HepG2 (cell line): ENCODE measurements at regions not wholly inside any gene's neighbourhood (a gene's known extent, or its start where the extent isn't known, plus 50 kb on each side); places are given as distances from the start of the nearest gene placed in this dataset.

ENCODE experiments used
- ATAC-seq: fragments of 200-7000 bp; cut with Tn5 transposase; 3 replicates; pipeline ENCODE4 v1.9.1; 2020; ENCODE audit warnings: mild to moderate bottlenecking, moderate library complexity
- BruUV-seq: library from RNA; stranded (reverse); fragments of 400-500 nt; replicated peaks from 2 replicates; lab custom pipeline; 2021; lab: Mats Ljungman, UMichigan
- CTCF ChIA-PET: fragments of 300-600 bp; formaldehyde crosslinking; extraction: SDS; loops from one replicate; lab custom pipeline; 2021; ENCODE audit warnings: low total read pairs, inconsistent platforms, low intra/inter-chr PET ratio; lab: Yijun Ruan, JAX
- POLR2A ChIA-PET: fragments of 350-600 bp; sonication (Branson Sonifier 250); formaldehyde crosslinking; loops from one replicate; lab custom pipeline; 2020; ENCODE audit warnings: antibody characterized with exemption, inconsistent platforms; lab: Yijun Ruan, JAX
- DNase-seq: peaks from one replicate; pipeline ENCODE4 v3.0.0-alpha.2; 2015; ENCODE audit warnings: low spot score
- FAIRE-seq: peaks from 3 replicates; lab custom pipeline; 2011; peaks lifted over from hg19 to GRCh38; lab: Jason Lieb, UNC
- H2AFZ ChIP-seq: one replicate; pipeline ENCODE4 v1.6.1; 2011; ENCODE audit warnings: low read length, inconsistent platforms
- H3K27ac ChIP-seq: fragments of 300-600 bp; 3 replicates; pipeline ENCODE4 v1.8.0; 2011; ENCODE audit warnings: mixed run types, mild to moderate bottlenecking, mixed read lengths, low read length, inconsistent platforms; ENCODE audit not compliant: insufficient read depth; ENCODE audit errors: extremely low read length
- H3K27me3 ChIP-seq, 2 experiments: fragments of 200-600 bp in 1 of 2; 2 replicates in 1 of 2; 3 replicates in 1 of 2; pipeline versions ENCODE4 v1.6.0 to v1.8.0; 2011; ENCODE audit warnings: low read length in 2 of 2, mild to moderate bottlenecking in 2 of 2, moderate library complexity in 2 of 2, inconsistent platforms in 1 of 2; ENCODE audit not compliant: insufficient read depth in 2 of 2, control insufficient read depth in 1 of 2
- H3K36me3 ChIP-seq, 2 experiments: fragments of 200-600 bp in 1 of 2; replicated peaks in 1 of 2; 2 replicates in 1 of 2; 3 replicates in 1 of 2; pipeline versions ENCODE4 v1.5.1 to v1.8.0; 2011; ENCODE audit warnings: low read length in 2 of 2, inconsistent platforms in 1 of 2; ENCODE audit not compliant: insufficient read depth in 2 of 2, control insufficient read depth in 1 of 2
- H3K4me1 ChIP-seq: 2 replicates; pipeline ENCODE4 v1.5.1; 2012; ENCODE audit warnings: low read length, inconsistent platforms; ENCODE audit not compliant: insufficient read depth
- H3K4me2 ChIP-seq: 2 replicates; pipeline ENCODE4 v1.6.0; 2011; ENCODE audit warnings: low read depth, low read length, inconsistent platforms
- H3K4me3 ChIP-seq, 3 experiments: fragments of 200-600 bp in 1 of 3; sonication (generic), shearing (Covaris generic) in 1 of 3; replicated peaks in 1 of 3; 2 replicates each; pipeline ENCODE4 v1.5.1; 2011 to 2016; ENCODE audit warnings: low read length in 3 of 3, inconsistent platforms in 2 of 3, low read depth in 2 of 3, mild to moderate bottlenecking in 2 of 3, control low read depth in 1 of 3, mixed read lengths in 1 of 3; ENCODE audit not compliant: insufficient read depth in 1 of 3
- H3K79me2 ChIP-seq: one replicate; pipeline ENCODE4 v1.6.1; 2011; ENCODE audit warnings: low read length, inconsistent platforms; ENCODE audit not compliant: insufficient read depth
- H3K9ac ChIP-seq: 2 replicates; pipeline ENCODE4 v1.6.0; 2011; ENCODE audit warnings: mild to moderate bottlenecking, low read depth, low read length, inconsistent platforms; ENCODE audit not compliant: insufficient read depth
- H3K9me3 ChIP-seq: 2 replicates; pipeline ENCODE4 v1.5.1; 2012; ENCODE audit warnings: mild to moderate bottlenecking, low read length
- H4K20me1 ChIP-seq: 2 replicates; pipeline ENCODE4 v1.6.0; 2011; ENCODE audit warnings: inconsistent platforms, mild to moderate bottlenecking, low read length, moderate library complexity; ENCODE audit not compliant: insufficient read depth
- ADNP ChIP-seq: sonication (generic); formaldehyde crosslinking; IDR thresholded peaks from 2 replicates; pipeline ENCODE4 v1.4.0; 2020; ENCODE audit warnings: missing genetic modification reagents
- GMEB2 ChIP-seq: IDR thresholded peaks from 2 replicates; pipeline ENCODE4 v1.6.1; 2016; ENCODE audit warnings: missing biosample characterization, missing genetic modification reagents, low read depth
- KAT8 ChIP-seq: IDR thresholded peaks from 2 replicates; pipeline ENCODE4 v1.6.1; 2016; ENCODE audit warnings: missing genetic modification reagents, missing compliant biosample characterization
- NR2C2 ChIP-seq: sonication (generic); formaldehyde crosslinking; IDR thresholded peaks from 2 replicates; pipeline ENCODE4 v1.4.0; 2020; ENCODE audit warnings: missing genetic modification reagents, mild to moderate bottlenecking, moderate library complexity, borderline replicate concordance
- PRPF4 ChIP-seq: fragments of 200-400 bp; formaldehyde crosslinking; IDR thresholded peaks from 2 replicates; pipeline ENCODE4 v1.6.1; 2016; ENCODE audit warnings: low read length, low read depth; ENCODE audit not compliant: poor library complexity, severe bottlenecking
- SMAD9 ChIP-seq: sonication (generic); formaldehyde crosslinking; IDR thresholded peaks from 2 replicates; pipeline ENCODE4 v1.5.1; 2020; ENCODE audit warnings: mild to moderate bottlenecking, missing genetic modification reagents
- ZEB1 ChIP-seq: IDR thresholded peaks from 2 replicates; pipeline ENCODE4 v1.6.1; 2012; ENCODE audit warnings: mild to moderate bottlenecking, low read depth, inconsistent platforms; ENCODE audit not compliant: insufficient replicate concordance
- ZNF331 ChIP-seq: sonication (generic); formaldehyde crosslinking; IDR thresholded peaks from 2 replicates; pipeline ENCODE4 v1.4.0; 2020; ENCODE audit warnings: missing genetic modification reagents
- ZNF335 ChIP-seq: sonication (generic); formaldehyde crosslinking; IDR thresholded peaks from 2 replicates; pipeline ENCODE4 v1.4.0; 2020; ENCODE audit warnings: missing genetic modification reagents
- ZNF350 ChIP-seq: sonication (generic); formaldehyde crosslinking; IDR thresholded peaks from 2 replicates; pipeline ENCODE4 v1.4.0; 2020; ENCODE audit warnings: mild to moderate bottlenecking, low read depth, missing genetic modification reagents, borderline replicate concordance
- ZNF605 ChIP-seq: sonication (generic); formaldehyde crosslinking; IDR thresholded peaks from 2 replicates; pipeline ENCODE4 v1.8.0; 2022; ENCODE audit warnings: mild to moderate bottlenecking, missing genetic modification reagents
- ZNF792 ChIP-seq: IDR thresholded peaks from 2 replicates; pipeline ENCODE4 v1.6.1; 2016
- ZNF839 ChIP-seq: sonication (generic); formaldehyde crosslinking; IDR thresholded peaks from 2 replicates; pipeline ENCODE4 v1.4.0; 2020; ENCODE audit warnings: missing genetic modification reagents, mild to moderate bottlenecking, borderline replicate concordance
- ZSCAN22 ChIP-seq: sonication (generic); formaldehyde crosslinking; IDR thresholded peaks from 2 replicates; pipeline ENCODE4 v1.4.0; 2020; ENCODE audit warnings: mild to moderate bottlenecking, missing genetic modification reagents
- WGBS: methylation state at CpG from one replicate; pipeline ENCODE4 v1.1.6; 2017; ENCODE audit warnings: low lambda C conversion rate; 5-methylcytosine and 5-hydroxymethylcytosine counted together
- in situ Hi-C: cut with HindIII; loops from 2 replicates; pipeline ENCODE4 v1.10.0; 2017; ENCODE audit warnings: low pct_unique_long_range_greater_than_20kb; ENCODE audit not compliant: extremely low pct_ligation_motif_present
- intact Hi-C: fragments of 100-400 bp; cut with micrococcal nuclease; formaldehyde crosslinking; loops from one replicate; pipeline ENCODE4 v1.10.0; 2022; ENCODE audit not compliant: unreplicated experiment
- TF ChIP-seq, protein P1 (sequence below): IDR thresholded peaks from 2 replicates; pipeline ENCODE4 v1.6.1; 2012; ENCODE audit warnings: low read length, improper control_type of control experiment
- TF ChIP-seq, protein P2 (sequence below): sonication (generic); formaldehyde crosslinking; IDR thresholded peaks from 2 replicates; pipeline ENCODE4 v1.8.0; 2022; ENCODE audit warnings: missing genetic modification reagents, mild to moderate bottlenecking, moderate library complexity, borderline replicate concordance
- TF ChIP-seq, protein P3 (sequence below): sonication (generic); formaldehyde crosslinking; IDR thresholded peaks from 2 replicates; pipeline ENCODE4 v1.9.0; 2021; ENCODE audit warnings: missing genetic modification reagents, mild to moderate bottlenecking, borderline replicate concordance

DNA sequence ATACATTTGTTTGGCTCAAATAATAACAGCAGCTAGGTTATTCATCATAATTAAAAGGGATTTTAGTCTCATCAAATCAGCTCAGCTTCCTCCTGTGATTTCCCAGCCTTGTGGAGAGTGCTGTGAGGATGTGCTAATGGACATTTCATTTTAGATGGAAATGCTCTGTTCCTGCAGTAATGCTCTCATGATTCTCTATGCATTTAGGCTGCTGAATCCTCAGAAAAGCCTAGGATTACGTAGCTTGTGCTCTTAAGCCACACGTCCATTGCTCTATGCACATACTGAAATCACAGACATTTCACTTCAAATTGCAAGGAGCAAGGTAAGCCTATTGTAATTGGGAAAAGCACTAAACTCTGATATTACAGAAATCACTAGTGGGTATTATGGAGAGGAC is 226.6 kb upstream of the TMEM260 start:
- intact Hi-C loops: no loop called here
- 3% methylated on average over 2 of the region's 2 CpGs for WGBS
- Histone ChIP-seq H4K20me1 (no peaks in the 10 kb centered on the region), H3K9me3 (no peaks in the 10 kb centered on the region), H3K79me2 (no peaks in the 10 kb centered on the region), H3K4me3 (no peak overlapping the region), H2AFZ (no peak overlapping the region), H3K4me1 (no peaks in the 10 kb centered on the region), H3K4me2 (no peak overlapping the region), H3K27ac (no peak overlapping the region), H3K9ac (no peak overlapping the region), H3K36me3 (no peaks in the 10 kb centered on the region), H3K27me3 (no peaks in the 10 kb centered on the region)
- TF ChIP-seq SMAD9 (no peak), GMEB2 (no peak), PRPF4 (no peak), ZSCAN22 (CRISPR knock-in tag) (no peak), ZNF605 (CRISPR knock-in tag) (no peak), ADNP (CRISPR knock-in tag) (no peak), ZNF350 (no peak), ZNF335 (no peak), ZEB1 (no peak), ZNF839 (CRISPR knock-in tag) (no peak), NR2C2 (no peak), KAT8 (CRISPR knock-in tag) (no peak), ZNF792 (CRISPR knock-in tag) (no peak), ZNF331 (CRISPR knock-in tag) (no peak)
- TF ChIP-seq, protein P1, sequence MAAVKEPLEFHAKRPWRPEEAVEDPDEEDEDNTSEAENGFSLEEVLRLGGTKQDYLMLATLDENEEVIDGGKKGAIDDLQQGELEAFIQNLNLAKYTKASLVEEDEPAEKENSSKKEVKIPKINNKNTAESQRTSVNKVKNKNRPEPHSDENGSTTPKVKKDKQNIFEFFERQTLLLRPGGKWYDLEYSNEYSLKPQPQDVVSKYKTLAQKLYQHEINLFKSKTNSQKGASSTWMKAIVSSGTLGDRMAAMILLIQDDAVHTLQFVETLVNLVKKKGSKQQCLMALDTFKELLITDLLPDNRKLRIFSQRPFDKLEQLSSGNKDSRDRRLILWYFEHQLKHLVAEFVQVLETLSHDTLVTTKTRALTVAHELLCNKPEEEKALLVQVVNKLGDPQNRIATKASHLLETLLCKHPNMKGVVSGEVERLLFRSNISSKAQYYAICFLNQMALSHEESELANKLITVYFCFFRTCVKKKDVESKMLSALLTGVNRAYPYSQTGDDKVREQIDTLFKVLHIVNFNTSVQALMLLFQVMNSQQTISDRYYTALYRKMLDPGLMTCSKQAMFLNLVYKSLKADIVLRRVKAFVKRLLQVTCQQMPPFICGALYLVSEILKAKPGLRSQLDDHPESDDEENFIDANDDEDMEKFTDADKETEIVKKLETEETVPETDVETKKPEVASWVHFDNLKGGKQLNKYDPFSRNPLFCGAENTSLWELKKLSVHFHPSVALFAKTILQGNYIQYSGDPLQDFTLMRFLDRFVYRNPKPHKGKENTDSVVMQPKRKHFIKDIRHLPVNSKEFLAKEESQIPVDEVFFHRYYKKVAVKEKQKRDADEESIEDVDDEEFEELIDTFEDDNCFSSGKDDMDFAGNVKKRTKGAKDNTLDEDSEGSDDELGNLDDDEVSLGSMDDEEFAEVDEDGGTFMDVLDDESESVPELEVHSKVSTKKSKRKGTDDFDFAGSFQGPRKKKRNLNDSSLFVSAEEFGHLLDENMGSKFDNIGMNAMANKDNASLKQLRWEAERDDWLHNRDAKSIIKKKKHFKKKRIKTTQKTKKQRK: no peak
- TF ChIP-seq, protein P2, sequence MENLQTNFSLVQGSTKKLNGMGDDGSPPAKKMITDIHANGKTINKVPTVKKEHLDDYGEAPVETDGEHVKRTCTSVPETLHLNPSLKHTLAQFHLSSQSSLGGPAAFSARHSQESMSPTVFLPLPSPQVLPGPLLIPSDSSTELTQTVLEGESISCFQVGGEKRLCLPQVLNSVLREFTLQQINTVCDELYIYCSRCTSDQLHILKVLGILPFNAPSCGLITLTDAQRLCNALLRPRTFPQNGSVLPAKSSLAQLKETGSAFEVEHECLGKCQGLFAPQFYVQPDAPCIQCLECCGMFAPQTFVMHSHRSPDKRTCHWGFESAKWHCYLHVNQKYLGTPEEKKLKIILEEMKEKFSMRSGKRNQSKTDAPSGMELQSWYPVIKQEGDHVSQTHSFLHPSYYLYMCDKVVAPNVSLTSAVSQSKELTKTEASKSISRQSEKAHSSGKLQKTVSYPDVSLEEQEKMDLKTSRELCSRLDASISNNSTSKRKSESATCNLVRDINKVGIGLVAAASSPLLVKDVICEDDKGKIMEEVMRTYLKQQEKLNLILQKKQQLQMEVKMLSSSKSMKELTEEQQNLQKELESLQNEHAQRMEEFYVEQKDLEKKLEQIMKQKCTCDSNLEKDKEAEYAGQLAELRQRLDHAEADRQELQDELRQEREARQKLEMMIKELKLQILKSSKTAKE (CRISPR knock-in tag): no peak
- TF ChIP-seq, protein P3, sequence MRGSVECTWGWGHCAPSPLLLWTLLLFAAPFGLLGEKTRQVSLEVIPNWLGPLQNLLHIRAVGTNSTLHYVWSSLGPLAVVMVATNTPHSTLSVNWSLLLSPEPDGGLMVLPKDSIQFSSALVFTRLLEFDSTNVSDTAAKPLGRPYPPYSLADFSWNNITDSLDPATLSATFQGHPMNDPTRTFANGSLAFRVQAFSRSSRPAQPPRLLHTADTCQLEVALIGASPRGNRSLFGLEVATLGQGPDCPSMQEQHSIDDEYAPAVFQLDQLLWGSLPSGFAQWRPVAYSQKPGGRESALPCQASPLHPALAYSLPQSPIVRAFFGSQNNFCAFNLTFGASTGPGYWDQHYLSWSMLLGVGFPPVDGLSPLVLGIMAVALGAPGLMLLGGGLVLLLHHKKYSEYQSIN: no peak
- no TSS peak for BruUV-seq
- FAIRE-seq (no peak), DNase-seq (no peak), ATAC-seq (no peak)
- CTCF ChIA-PET: no interaction called here
- POLR2A ChIA-PET: no interaction called here
- in situ Hi-C loops: no loop called here
